ENCODE measurements at regions not wholly inside any gene's neighbourhood (a gene's known extent, or its start where the extent isn't known, plus 50 kb on each side); places are given as distances from the start of the nearest gene placed in this dataset.

DNA sequence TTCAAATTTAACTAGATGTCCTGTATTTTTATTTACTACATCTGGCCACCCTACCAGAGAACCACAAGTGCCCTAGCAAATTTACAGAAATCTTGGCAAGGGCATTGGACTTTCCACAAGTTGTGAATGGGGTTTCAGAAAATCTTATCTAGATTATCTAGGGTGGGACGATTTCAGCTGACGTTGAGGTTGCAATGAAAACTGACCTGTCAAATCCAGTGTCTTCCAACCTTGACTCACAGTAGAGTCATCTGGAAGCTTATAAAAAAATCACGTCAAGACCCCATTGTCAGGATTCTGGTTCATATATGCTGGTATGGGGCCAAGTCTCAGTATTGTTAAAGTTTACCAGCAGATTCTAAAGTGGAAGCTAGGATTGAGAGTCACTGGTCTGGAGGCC, 109.6 kb upstream of the ACTBL2 start:
- TF ChIP-seq, protein P1, sequence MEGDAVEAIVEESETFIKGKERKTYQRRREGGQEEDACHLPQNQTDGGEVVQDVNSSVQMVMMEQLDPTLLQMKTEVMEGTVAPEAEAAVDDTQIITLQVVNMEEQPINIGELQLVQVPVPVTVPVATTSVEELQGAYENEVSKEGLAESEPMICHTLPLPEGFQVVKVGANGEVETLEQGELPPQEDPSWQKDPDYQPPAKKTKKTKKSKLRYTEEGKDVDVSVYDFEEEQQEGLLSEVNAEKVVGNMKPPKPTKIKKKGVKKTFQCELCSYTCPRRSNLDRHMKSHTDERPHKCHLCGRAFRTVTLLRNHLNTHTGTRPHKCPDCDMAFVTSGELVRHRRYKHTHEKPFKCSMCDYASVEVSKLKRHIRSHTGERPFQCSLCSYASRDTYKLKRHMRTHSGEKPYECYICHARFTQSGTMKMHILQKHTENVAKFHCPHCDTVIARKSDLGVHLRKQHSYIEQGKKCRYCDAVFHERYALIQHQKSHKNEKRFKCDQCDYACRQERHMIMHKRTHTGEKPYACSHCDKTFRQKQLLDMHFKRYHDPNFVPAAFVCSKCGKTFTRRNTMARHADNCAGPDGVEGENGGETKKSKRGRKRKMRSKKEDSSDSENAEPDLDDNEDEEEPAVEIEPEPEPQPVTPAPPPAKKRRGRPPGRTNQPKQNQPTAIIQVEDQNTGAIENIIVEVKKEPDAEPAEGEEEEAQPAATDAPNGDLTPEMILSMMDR (IDR thresholded peaks at IDR 0.05): no peak
- TF ChIP-seq POLR2A (IDR thresholded peaks at IDR 0.05): no peak
